ENCODE measurements at regions not wholly inside any gene's neighbourhood (a gene's known extent, or its start where the extent isn't known, plus 50 kb on each side); places are given as distances from the start of the nearest gene placed in this dataset.

DNA sequence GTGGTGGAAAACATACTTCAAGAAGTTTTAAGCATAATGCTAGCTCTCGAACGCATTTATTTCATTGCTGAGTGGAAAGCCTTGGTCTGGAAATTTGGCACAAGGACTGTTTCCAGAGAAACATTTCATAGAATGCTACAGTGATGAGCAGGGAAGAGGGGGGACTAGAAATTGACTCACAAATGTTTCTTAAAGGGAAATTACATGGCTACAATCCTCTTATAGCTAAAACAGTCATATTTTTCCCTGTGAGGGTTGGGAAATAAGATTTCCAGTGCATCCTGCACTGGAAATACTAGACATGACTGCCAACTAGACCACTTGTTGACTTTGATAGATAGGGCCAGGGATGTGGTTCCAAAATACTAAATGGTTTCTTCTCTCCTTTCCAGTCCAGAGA lies 197.3 kb upstream of the RGS6 start:
- TF ChIP-seq, protein P1, sequence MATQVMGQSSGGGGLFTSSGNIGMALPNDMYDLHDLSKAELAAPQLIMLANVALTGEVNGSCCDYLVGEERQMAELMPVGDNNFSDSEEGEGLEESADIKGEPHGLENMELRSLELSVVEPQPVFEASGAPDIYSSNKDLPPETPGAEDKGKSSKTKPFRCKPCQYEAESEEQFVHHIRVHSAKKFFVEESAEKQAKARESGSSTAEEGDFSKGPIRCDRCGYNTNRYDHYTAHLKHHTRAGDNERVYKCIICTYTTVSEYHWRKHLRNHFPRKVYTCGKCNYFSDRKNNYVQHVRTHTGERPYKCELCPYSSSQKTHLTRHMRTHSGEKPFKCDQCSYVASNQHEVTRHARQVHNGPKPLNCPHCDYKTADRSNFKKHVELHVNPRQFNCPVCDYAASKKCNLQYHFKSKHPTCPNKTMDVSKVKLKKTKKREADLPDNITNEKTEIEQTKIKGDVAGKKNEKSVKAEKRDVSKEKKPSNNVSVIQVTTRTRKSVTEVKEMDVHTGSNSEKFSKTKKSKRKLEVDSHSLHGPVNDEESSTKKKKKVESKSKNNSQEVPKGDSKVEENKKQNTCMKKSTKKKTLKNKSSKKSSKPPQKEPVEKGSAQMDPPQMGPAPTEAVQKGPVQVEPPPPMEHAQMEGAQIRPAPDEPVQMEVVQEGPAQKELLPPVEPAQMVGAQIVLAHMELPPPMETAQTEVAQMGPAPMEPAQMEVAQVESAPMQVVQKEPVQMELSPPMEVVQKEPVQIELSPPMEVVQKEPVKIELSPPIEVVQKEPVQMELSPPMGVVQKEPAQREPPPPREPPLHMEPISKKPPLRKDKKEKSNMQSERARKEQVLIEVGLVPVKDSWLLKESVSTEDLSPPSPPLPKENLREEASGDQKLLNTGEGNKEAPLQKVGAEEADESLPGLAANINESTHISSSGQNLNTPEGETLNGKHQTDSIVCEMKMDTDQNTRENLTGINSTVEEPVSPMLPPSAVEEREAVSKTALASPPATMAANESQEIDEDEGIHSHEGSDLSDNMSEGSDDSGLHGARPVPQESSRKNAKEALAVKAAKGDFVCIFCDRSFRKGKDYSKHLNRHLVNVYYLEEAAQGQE (IDR thresholded peaks at IDR 0.05; ENCODE audit: borderline replicate concordance), result no peak
- no peak for TF ChIP-seq EP300 (conservative IDR thresholded peaks at IDR 0.05; ENCODE audit: poor library complexity, severe bottlenecking)
- TF ChIP-seq TAF1 (IDR thresholded peaks at IDR 0.05; ENCODE audit: low read depth), result no peak
- no peak for TF ChIP-seq MXI1 (conservative IDR thresholded peaks at IDR 0.05; ENCODE audit: poor library complexity, severe bottlenecking)
- no peak for TF ChIP-seq EZH2 (IDR thresholded peaks at IDR 0.05; ENCODE audit: borderline replicate concordance, insufficient read depth, low read length, poor library complexity, severe bottlenecking)
- TF ChIP-seq, protein P2, sequence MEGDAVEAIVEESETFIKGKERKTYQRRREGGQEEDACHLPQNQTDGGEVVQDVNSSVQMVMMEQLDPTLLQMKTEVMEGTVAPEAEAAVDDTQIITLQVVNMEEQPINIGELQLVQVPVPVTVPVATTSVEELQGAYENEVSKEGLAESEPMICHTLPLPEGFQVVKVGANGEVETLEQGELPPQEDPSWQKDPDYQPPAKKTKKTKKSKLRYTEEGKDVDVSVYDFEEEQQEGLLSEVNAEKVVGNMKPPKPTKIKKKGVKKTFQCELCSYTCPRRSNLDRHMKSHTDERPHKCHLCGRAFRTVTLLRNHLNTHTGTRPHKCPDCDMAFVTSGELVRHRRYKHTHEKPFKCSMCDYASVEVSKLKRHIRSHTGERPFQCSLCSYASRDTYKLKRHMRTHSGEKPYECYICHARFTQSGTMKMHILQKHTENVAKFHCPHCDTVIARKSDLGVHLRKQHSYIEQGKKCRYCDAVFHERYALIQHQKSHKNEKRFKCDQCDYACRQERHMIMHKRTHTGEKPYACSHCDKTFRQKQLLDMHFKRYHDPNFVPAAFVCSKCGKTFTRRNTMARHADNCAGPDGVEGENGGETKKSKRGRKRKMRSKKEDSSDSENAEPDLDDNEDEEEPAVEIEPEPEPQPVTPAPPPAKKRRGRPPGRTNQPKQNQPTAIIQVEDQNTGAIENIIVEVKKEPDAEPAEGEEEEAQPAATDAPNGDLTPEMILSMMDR (IDR thresholded peaks at IDR 0.05; ENCODE audit: poor library complexity, severe bottlenecking), result no peak
- no peak for TF ChIP-seq POLR2AphosphoS5 (IDR thresholded peaks at IDR 0.05)
- TF ChIP-seq RAD21 (conservative IDR thresholded peaks at IDR 0.05), result no peak
- no peak for TF ChIP-seq SMC3 (conservative IDR thresholded peaks at IDR 0.05; ENCODE audit: poor library complexity)
- Histone ChIP-seq H4K20me1 (ENCODE audit: insufficient read depth) (no peaks in the 10 kb centered on the region), H3K9ac (ENCODE audit: low read length) (no peak overlapping the region), H3K27me3 (ENCODE audit: insufficient read depth, low read depth, low read length) (no peaks in the 10 kb centered on the region), H3K4me2 (ENCODE audit: low read length) (no peak overlapping the region), H3K36me3 (ENCODE audit: insufficient read depth, low read length) (no peaks in the 10 kb centered on the region), H3K79me2 (replicated peaks; ENCODE audit: insufficient read depth, low read length) (no peaks in the 10 kb centered on the region), H3F3A (ENCODE audit: insufficient read depth, low read length, poor library complexity, severe bottlenecking) (no peaks in the 10 kb centered on the region), H3K27ac (ENCODE audit: low read length) (no peak overlapping the region), H3K9me3 (ENCODE audit: low read length) (no peaks in the 10 kb centered on the region), H2AFZ (ENCODE audit: low read depth, low read length) (no peak overlapping the region), H3K9me2 (ENCODE audit: insufficient read depth, low read length) (no peaks in the 10 kb centered on the region), H3K4me3 (ENCODE audit: low read length) (no peak overlapping the region)

DNA sequence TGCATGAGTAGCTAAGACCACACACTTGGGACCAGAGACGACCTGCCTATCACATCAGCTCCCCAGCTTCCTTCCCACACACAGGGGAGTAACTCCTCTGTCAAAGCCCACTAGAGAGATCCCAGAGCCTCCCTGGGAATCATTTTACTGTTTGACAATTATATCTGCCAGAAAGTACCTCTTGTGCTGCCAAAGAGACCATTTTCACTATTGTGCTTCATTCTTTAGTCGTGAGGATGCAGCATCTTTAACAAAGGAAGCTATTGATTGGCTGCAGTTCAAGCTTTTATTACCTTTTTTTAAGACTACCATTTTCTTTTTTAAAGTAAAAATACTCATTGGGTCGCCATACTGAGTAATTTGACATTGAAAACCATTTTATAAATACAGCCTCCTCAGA lies 194.5 kb upstream of the RGS6 start:
- no peaks in the 10 kb centered on the region for H3K27me3 ChIP-seq (ENCODE audit: insufficient read depth, low read depth, low read length)
- no peak for TF ChIP-seq RAD21 (conservative IDR thresholded peaks at IDR 0.05)
- no peak for TF ChIP-seq EP300 (conservative IDR thresholded peaks at IDR 0.05; ENCODE audit: poor library complexity, severe bottlenecking)
- TF ChIP-seq MXI1 (conservative IDR thresholded peaks at IDR 0.05; ENCODE audit: poor library complexity, severe bottlenecking), result no peak
- TF ChIP-seq, protein P1 (IDR thresholded peaks at IDR 0.05; ENCODE audit: borderline replicate concordance), result no peak
- TF ChIP-seq, protein P2 (IDR thresholded peaks at IDR 0.05; ENCODE audit: poor library complexity, severe bottlenecking), result no peak
- no peak for TF ChIP-seq TAF1 (IDR thresholded peaks at IDR 0.05; ENCODE audit: low read depth)
- TF ChIP-seq SMC3 (conservative IDR thresholded peaks at IDR 0.05; ENCODE audit: poor library complexity), result no peak
- no peak for TF ChIP-seq POLR2AphosphoS5 (IDR thresholded peaks at IDR 0.05)
- TF ChIP-seq EZH2 (IDR thresholded peaks at IDR 0.05; ENCODE audit: borderline replicate concordance, insufficient read depth, low read length, poor library complexity, severe bottlenecking), result no peak
- no peaks in the 10 kb centered on the region for H4K20me1 ChIP-seq (ENCODE audit: insufficient read depth)
- no peaks in the 10 kb centered on the region for H3K9me2 ChIP-seq (ENCODE audit: insufficient read depth, low read length)
- H3K4me3 ChIP-seq (ENCODE audit: low read length), result no peak overlapping the region
- no peaks in the 10 kb centered on the region for H3K36me3 ChIP-seq (ENCODE audit: insufficient read depth, low read length)
- H2AFZ ChIP-seq (ENCODE audit: low read depth, low read length), result no peak overlapping the region
- H3F3A ChIP-seq (ENCODE audit: insufficient read depth, low read length, poor library complexity, severe bottlenecking), result no peaks in the 10 kb centered on the region
- H3K27ac ChIP-seq (ENCODE audit: low read length), result no peak overlapping the region
- no peaks in the 10 kb centered on the region for H3K9me3 ChIP-seq (ENCODE audit: low read length)
- H3K79me2 ChIP-seq (replicated peaks; ENCODE audit: insufficient read depth, low read length), result no peaks in the 10 kb centered on the region
- H3K9ac ChIP-seq (ENCODE audit: low read length), result no peak overlapping the region
- no peak overlapping the region for H3K4me2 ChIP-seq (ENCODE audit: low read length)
